ENCODE measurements at regions not wholly inside any gene's neighbourhood (a gene's known extent, or its start where the extent isn't known, plus 50 kb on each side); places are given as distances from the start of the nearest gene placed in this dataset.

GRCh38 chr2:163453920-163454319 is 281.9 kb downstream of the FIGN start:
- no peak for TF ChIP-seq POLR2A (IDR thresholded peaks at IDR 0.05; ENCODE audit: low read length)
- TF ChIP-seq GATA1 (IDR thresholded peaks at IDR 0.05; ENCODE audit: low read depth, low read length): no peak

All from erythroblast (primary cell).